ENCODE measurements at regions not wholly inside any gene's neighbourhood (a gene's known extent, or its start where the extent isn't known, plus 50 kb on each side); places are given as distances from the start of the nearest gene placed in this dataset.

- no peak for DNase-seq
Measured at GRCh38 chr15:46576646-46577395, 942.0 kb downstream of the SQOR start.

- DNase-seq, result no peak
Measured at GRCh38 chr15:46577767-46578166, 942.9 kb downstream of the SQOR start.

GRCh38 chr15:46580487-46580886 lies 945.7 kb downstream of the SQOR start:
- no peak for DNase-seq

GRCh38 chr15:46580924-46581323 lies 946.1 kb downstream of the SQOR start:
- no peak for DNase-seq

GRCh38 chr15:46589088-46589487 lies 954.3 kb downstream of the SQOR start:
- DNase-seq, result no peak

GRCh38 chr15:46591462-46591861 lies 956.6 kb downstream of the SQOR start:
- no peak for DNase-seq

- no peak for DNase-seq
Measured at GRCh38 chr15:46595016-46595415, 960.2 kb downstream of the SQOR start.

DNA sequence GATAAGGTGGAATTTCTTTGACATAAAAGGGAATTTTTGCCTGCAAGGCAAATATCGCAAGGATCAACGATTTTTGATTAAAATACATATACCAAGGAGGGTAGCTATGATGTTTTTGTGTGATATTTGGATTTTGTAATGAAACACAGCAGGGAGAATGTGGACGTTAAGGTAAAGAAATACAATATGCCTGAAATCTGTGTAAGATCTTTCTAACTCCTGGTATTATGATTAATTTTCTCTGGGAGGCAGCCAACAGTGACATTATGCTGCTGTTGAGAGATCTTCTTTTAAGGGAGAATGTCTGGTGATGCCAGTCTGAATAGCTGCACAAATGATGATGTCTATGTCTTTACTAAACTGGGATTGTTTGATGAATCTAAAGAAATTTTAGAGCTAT lies 972.2 kb downstream of the SQOR start:
- DNase-seq, result no peak

DNA sequence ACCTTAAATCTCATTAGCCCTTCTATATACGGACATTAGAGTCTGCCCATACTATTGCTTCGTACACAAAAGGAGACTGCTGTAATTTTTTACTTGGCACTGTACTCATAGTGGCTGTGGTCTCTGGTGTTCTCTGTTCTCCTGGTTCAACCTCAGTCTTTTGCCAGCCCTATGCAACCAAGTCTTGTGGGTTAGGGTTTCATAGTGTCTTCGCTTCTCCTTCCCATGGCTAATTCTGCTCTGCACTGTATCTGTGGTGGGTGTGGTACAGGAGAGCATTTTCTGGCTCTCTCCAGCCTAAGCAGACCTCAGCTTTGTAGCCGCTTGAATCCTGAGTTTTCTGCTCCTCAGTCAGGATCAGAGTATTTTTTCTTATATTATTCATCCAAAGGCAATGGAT lies 981.2 kb downstream of the SQOR start:
- no peak for DNase-seq

GRCh38 chr15:46617507-46617906 lies 982.7 kb downstream of the SQOR start:
- no peak for DNase-seq

DNA sequence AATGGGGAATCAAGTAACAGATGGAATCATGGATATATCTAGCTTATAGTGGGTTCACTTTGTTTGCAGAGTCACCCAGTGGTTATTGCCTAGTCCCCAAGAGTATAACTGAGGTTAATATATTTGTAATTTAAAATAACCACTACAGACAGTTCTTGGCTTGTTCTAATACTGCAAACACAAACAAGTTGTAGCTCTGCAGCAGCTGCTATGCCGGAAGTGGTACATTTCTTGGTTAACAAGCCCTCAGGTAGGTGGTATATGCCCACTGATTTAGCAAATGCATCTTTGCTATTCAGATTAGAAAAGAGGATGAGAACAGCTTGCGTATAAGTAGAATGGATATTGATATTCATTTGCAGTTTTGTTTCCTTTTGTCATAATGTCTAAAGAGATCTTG lies 984.2 kb downstream of the SQOR start:
- no peak for DNase-seq

GRCh38 chr15:46620392-46621013 lies 985.7 kb downstream of the SQOR start:
- no peak for DNase-seq

DNA sequence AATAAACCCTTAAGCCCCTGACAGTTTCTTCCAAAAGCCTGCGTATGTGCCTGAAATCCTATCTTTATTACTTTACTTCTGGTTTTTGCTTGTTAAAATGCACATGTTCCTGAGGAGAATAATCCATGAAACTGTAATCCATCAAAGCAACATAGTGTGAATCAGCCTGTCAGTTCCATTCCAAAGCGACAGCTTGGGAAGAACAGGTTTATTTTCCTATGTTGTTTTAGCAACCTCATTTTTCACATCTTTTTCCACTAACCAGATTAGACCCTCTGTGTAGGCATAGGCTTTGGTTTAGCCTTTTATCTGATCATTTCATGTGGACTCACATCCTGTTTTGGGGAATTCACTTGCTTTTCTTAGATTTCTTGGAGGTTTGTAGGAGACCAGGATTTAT lies 988.0 kb downstream of the SQOR start:
- DNase-seq, result no peak

DNA sequence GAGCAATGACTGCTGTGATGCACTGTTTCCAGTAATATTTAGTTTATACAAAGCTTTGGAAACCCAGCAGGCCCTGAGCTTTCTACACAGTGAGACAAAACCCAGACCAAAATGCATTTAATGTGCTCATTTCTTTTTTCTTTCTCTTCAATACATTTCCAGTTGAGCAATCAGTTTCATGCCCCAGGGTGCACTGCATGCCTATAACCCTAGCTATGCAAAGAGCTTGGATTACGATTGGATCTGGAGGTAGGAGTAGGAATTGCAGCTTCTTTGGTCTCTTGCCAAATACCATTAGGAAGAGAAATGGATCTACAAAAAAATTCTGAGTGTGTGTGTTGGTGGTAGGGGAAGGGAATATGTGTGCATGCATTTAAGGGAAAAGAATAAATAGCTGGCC lies 1001.4 kb downstream of the SQOR start:
- DNase-seq, result no peak

DNA sequence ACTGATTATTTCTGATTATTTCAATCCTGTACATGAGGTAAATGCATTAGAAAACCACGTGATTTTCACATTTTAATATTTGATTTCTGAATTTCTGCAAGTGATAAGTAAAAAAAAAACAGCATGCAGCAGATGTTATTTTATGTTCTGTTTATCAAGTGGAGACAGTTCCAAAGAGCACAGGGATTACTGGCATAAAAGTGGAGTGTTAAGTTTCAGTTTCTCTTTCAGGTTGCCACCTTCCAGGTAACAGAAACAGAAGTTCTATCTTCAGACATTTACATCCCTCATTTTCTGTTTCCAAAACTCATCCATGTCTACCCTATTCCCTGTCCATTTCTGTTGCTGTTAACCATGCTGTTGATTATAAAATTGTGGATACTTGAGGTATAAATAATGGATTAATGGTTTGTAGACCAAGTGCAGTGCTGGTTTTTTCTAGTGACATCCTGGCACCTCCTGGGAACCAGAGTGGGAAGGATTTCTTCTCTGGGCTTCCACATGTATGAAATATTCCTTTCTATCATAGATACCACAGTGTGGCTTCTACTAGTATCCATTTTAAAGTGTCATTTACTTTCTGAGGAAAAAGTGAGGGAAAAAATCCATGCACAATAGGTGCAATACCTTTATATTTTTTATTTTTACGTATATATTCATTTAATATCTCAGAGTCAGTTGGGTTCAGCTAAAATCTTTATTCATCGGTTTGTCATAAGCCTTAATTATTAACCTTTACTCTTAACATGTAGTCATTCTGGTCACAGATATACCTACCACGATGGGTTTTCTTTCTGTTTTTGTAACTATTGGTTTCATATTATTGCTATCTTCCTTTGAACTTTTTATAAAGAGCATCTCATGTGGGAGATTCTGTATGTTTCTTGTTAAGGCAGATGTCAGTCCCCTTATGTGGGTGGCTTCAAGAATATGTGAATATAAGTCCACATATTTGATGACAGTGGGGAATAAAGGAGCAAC lies 1010.0 kb downstream of the SQOR start:
- DNase-seq, result no peak

GRCh38 chr15:46646490-46646889 lies 1011.7 kb downstream of the SQOR start:
- no peak for DNase-seq

GRCh38 chr15:46647046-46647445 lies 1012.2 kb downstream of the SQOR start:
- DNase-seq, result no peak

DNA sequence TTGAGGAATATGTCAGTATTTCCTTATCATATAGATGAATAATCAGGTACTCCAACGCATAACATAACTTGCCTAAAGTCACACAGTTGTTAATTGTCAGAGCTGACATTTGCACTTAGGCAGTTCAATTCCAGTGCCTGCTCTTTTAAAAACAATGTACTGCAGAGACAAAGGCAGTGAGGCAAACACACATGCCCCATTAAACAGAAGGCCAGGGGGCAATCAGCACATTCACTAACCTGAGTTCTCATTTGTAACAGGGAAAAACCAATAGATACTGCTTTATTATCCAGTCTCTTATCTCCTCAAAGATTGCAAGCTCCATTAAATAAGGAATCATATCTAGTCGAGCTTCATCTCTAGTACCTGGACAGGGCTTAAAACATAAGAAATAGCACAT lies 1017.4 kb downstream of the SQOR start:
- DNase-seq, result no peak

DNA sequence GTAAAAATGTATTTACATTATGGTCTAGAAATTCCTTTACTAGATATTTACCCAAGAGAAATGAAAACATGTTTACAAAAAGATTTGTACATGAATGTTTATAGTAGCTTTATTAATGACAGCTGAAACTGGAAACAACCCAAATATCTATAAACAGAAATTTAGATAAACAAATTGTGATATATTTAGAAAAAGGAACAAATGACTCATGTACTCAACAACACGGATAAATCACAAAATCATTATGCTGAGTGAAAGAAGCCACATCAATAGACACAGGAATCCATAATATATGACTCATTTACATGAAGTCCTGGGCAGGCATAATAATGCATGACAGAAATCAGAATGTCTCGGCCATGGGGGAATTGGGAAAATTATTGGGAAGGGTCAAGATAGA lies 1020.2 kb downstream of the SQOR start:
- DNase-seq, result no peak

GRCh38 chr15:46660096-46660842 lies 1025.4 kb downstream of the SQOR start:
- DNase-seq, result no peak

GRCh38 chr15:46670258-46670657 lies 1035.4 kb downstream of the SQOR start:
- no peak for DNase-seq

GRCh38 chr15:46671336-46671735 lies 1036.5 kb downstream of the SQOR start:
- no peak for DNase-seq

GRCh38 chr15:46672041-46672440 lies 1037.2 kb downstream of the SQOR start:
- no peak for DNase-seq

All from CD4-positive, alpha-beta T cell treated with Interleukin-15 for 1 hour (primary cell).